Fibroblast of lung (primary cell): ENCODE measurements at regions not wholly inside any gene's neighbourhood (a gene's known extent, or its start where the extent isn't known, plus 50 kb on each side); places are given as distances from the start of the nearest gene placed in this dataset.

ENCODE experiments used
- DNase-seq, 2 donors: peaks; one replicate each; pipeline versions ENCODE4 v3.0.0 to v3.0.0-alpha.2; 2010; ENCODE audit warnings: low read depth in 2 of 2
- H2AFZ ChIP-seq: 2 replicates; pipeline ENCODE4 v1.5.1; 2012; ENCODE audit warnings: low read length, control low read depth, inconsistent platforms
- H3K27ac ChIP-seq: 2 replicates; pipeline ENCODE4 v1.5.1; 2011; ENCODE audit warnings: low read length, control low read depth; ENCODE audit not compliant: insufficient read depth
- H3K27me3 ChIP-seq: 2 replicates; pipeline ENCODE4 v1.5.1; 2011; ENCODE audit warnings: mild to moderate bottlenecking, low read length; ENCODE audit not compliant: control insufficient read depth, insufficient read depth
- H3K36me3 ChIP-seq: 2 replicates; pipeline ENCODE4 v1.5.1; 2011; ENCODE audit warnings: low read length; ENCODE audit not compliant: control insufficient read depth, insufficient read depth
- H3K4me1 ChIP-seq: 2 replicates; pipeline ENCODE4 v1.5.1; 2011; ENCODE audit warnings: low read length; ENCODE audit not compliant: control insufficient read depth, insufficient read depth; ENCODE audit errors: extremely low read depth
- H3K4me2 ChIP-seq: 2 replicates; pipeline ENCODE4 v1.5.1; 2011; ENCODE audit warnings: low read length, control low read depth; ENCODE audit not compliant: insufficient read depth; ENCODE audit errors: extremely low read depth
- H3K4me3 ChIP-seq, 4 experiments: fragments of 200-600 bp in 1 of 4; sonication (generic) in 1 of 4; replicated peaks in 1 of 4; 2 replicates each; pipeline ENCODE4 v1.5.1; 2011 to 2016; ENCODE audit warnings: low read length in 4 of 4, low read depth in 3 of 4, mild to moderate bottlenecking in 3 of 4, control low read depth in 2 of 4, inconsistent platforms in 1 of 4, mixed read lengths in 1 of 4; ENCODE audit not compliant: insufficient read depth in 1 of 4; ENCODE audit errors: control extremely low read depth in 1 of 4
- H3K79me2 ChIP-seq: 2 replicates; pipeline ENCODE4 v1.5.1; 2012; ENCODE audit warnings: mild to moderate bottlenecking, low read length, inconsistent platforms; ENCODE audit not compliant: control insufficient read depth, insufficient read depth
- H3K9ac ChIP-seq: 2 replicates; pipeline ENCODE4 v1.5.1; 2011; ENCODE audit warnings: mild to moderate bottlenecking, low read length, control low read depth; ENCODE audit not compliant: insufficient read depth
- H3K9me3 ChIP-seq: 2 replicates; pipeline ENCODE4 v1.5.1; 2012; ENCODE audit warnings: low read depth, low read length; ENCODE audit not compliant: control insufficient read depth, insufficient read depth
- H4K20me1 ChIP-seq: 2 replicates; pipeline ENCODE4 v1.5.1; 2011; ENCODE audit warnings: low read length; ENCODE audit not compliant: control insufficient read depth, insufficient read depth; ENCODE audit errors: extremely low read depth
- CTCF ChIP-seq, 2 donors: IDR thresholded peaks in 1 of 2; conservative IDR thresholded peaks in 1 of 2; 1 replicate in 1 of 2; 2 replicates in 1 of 2; pipeline ENCODE4 v1.5.1; 2011 to 2012; ENCODE audit warnings: low read length in 2 of 2, control low read depth in 1 of 2, inconsistent platforms in 1 of 2, low read depth in 1 of 2, mild to moderate bottlenecking in 1 of 2
- EZH2 ChIP-seq: IDR thresholded peaks from 2 replicates; pipeline ENCODE4 v1.5.1; 2012; ENCODE audit warnings: low read length, control low read depth, mild to moderate bottlenecking; ENCODE audit errors: missing control alignments

GRCh38 chr1:48054232-48054631 lies 57.0 kb upstream of the TRABD2B start:
- no peak for DNase-seq
- H3K9ac ChIP-seq, result no peak overlapping the region
- no peak overlapping the region for H3K4me3 ChIP-seq
- no peaks in the 10 kb centered on the region for H3K27me3 ChIP-seq
- H3K9me3 ChIP-seq, result no peaks in the 10 kb centered on the region
- no peak overlapping the region for H3K4me2 ChIP-seq
- no peaks in the 10 kb centered on the region for H3K4me1 ChIP-seq
- no peak for TF ChIP-seq CTCF (conservative IDR thresholded peaks at IDR 0.05 in 1 of 2, IDR thresholded peaks at IDR 0.05 in 1 of 2; ENCODE audit: low read depth in 1 of 2, low read length in 2 of 2)
- TF ChIP-seq EZH2, result no peak
- no peak overlapping the region for H2AFZ ChIP-seq
- H3K79me2 ChIP-seq, result no peaks in the 10 kb centered on the region
- H4K20me1 ChIP-seq, result no peaks in the 10 kb centered on the region
- no peaks in the 10 kb centered on the region for H3K36me3 ChIP-seq
- H3K27ac ChIP-seq, result no peak overlapping the region

GRCh38 chr1:48052923-48053291 lies 55.7 kb upstream of the TRABD2B start:
- no peaks in the 10 kb centered on the region for H4K20me1 ChIP-seq
- no peak overlapping the region for H2AFZ ChIP-seq
- no peak overlapping the region for H3K27ac ChIP-seq
- H3K36me3 ChIP-seq, result no peaks in the 10 kb centered on the region
- no peaks in the 10 kb centered on the region for H3K4me1 ChIP-seq
- H3K9me3 ChIP-seq, result no peaks in the 10 kb centered on the region
- no peak overlapping the region for H3K4me2 ChIP-seq
- no peak overlapping the region for H3K4me3 ChIP-seq
- no peak for DNase-seq
- H3K79me2 ChIP-seq, result no peaks in the 10 kb centered on the region
- no peaks in the 10 kb centered on the region for H3K27me3 ChIP-seq
- no peak overlapping the region for H3K9ac ChIP-seq
- no peak for TF ChIP-seq CTCF (conservative IDR thresholded peaks at IDR 0.05 in 1 of 2, IDR thresholded peaks at IDR 0.05 in 1 of 2; ENCODE audit: low read depth in 1 of 2, low read length in 2 of 2)
- TF ChIP-seq EZH2, result no peak

- H2AFZ ChIP-seq, result no peak overlapping the region
These were observed 54.4 kb upstream of the TRABD2B start for GRCh38 chr1:48051466-48052126.

More at GRCh38 chr1:48051466-48052126, 54.4 kb upstream of the TRABD2B start:
- Histone ChIP-seq H3K9ac (no peak overlapping the region), H3K9me3 (no peaks in the 10 kb centered on the region), H3K36me3 (no peaks in the 10 kb centered on the region), H3K4me3 (no peak overlapping the region), H3K27ac (no peak overlapping the region), H4K20me1 (no peaks in the 10 kb centered on the region), H3K4me1 (no peaks in the 10 kb centered on the region), H3K27me3 (no peaks in the 10 kb centered on the region), H3K79me2 (no peaks in the 10 kb centered on the region), H3K4me2 (no peak overlapping the region)
- no peak for DNase-seq
- TF ChIP-seq CTCF (conservative IDR thresholded peaks at IDR 0.05 in 1 of 2, IDR thresholded peaks at IDR 0.05 in 1 of 2; ENCODE audit: low read depth in 1 of 2, low read length in 2 of 2) (no peak), EZH2 (no peak)
